H1 (cell line): ENCODE measurements at regions not wholly inside any gene's neighbourhood (a gene's known extent, or its start where the extent isn't known, plus 50 kb on each side); places are given as distances from the start of the nearest gene placed in this dataset.

ENCODE experiments used
- CTCF ChIA-PET: fragments of 300-600 bp; sonication (Branson Sonifier 250); formaldehyde crosslinking; loops from one replicate; lab custom pipeline; 2021; ENCODE audit not compliant: partially characterized antibody; lab: Charles Lee
- POLR2A ChIA-PET: fragments of 300-600 bp; sonication (Branson Sonifier 250); formaldehyde crosslinking; loops from one replicate; lab custom pipeline; 2021; ENCODE audit warnings: inconsistent platforms; ENCODE audit not compliant: partially characterized antibody; lab: Charles Lee
- DNase-seq, 2 experiments: peaks; one replicate each; pipeline versions ENCODE4 v3.0.0 to v3.0.0-alpha.2; 2010 to 2022; ENCODE audit warnings: low spot score in 2 of 2, low read depth in 1 of 2, mixed read lengths in 1 of 2
- FAIRE-seq: peaks from 2 replicates; lab custom pipeline; 2011; peaks lifted over from hg19 to GRCh38; lab: Jason Lieb, UNC
- H2AFZ ChIP-seq: 2 replicates; pipeline ENCODE4 v1.8.1; 2012; ENCODE audit warnings: low read length, inconsistent platforms
- H2AK5ac ChIP-seq: 2 replicates; pipeline ENCODE4 v1.6.1; 2013; ENCODE audit warnings: low read depth, low read length
- H2BK120ac ChIP-seq: replicated peaks from 2 replicates; pipeline ENCODE3; 2013; ENCODE audit warnings: low read depth, low read length, inconsistent platforms
- H2BK12ac ChIP-seq: 2 replicates; pipeline ENCODE4 v1.6.1; 2013; ENCODE audit warnings: low read depth, low read length
- H2BK15ac ChIP-seq: 2 replicates; pipeline ENCODE4 v1.6.1; 2013; ENCODE audit warnings: low read length
- H2BK20ac ChIP-seq: 2 replicates; pipeline ENCODE4 v1.6.1; 2013; ENCODE audit warnings: low read length
- H2BK5ac ChIP-seq: 2 replicates; pipeline ENCODE4 v1.6.1; 2013; ENCODE audit warnings: low read depth, low read length
- H3K14ac ChIP-seq: 2 replicates; pipeline ENCODE4 v1.6.1; 2013; ENCODE audit warnings: inconsistent platforms; ENCODE audit not compliant: insufficient read length
- H3K18ac ChIP-seq: 2 replicates; pipeline ENCODE4 v1.6.1; 2013; ENCODE audit warnings: low read length; ENCODE audit errors: extremely low read depth
- H3K23ac ChIP-seq: 2 replicates; pipeline ENCODE4 v1.6.1; 2013; ENCODE audit warnings: inconsistent platforms; ENCODE audit not compliant: insufficient read length
- H3K23me2 ChIP-seq: 2 replicates; pipeline ENCODE4 v1.6.1; 2013; ENCODE audit warnings: low read depth, low read length
- H3K27ac ChIP-seq: 2 replicates; pipeline ENCODE4 v1.6.1; 2011; ENCODE audit warnings: low read depth, low read length, inconsistent platforms
- H3K27me3 ChIP-seq, 4 experiments: replicated peaks in 1 of 4; 1 replicate in 1 of 4; 2 replicates in 3 of 4; pipeline versions ENCODE4 v1.6.1 to v1.8.1; 2011 to 2013; ENCODE audit warnings: low read length in 3 of 4, mild to moderate bottlenecking in 3 of 4, inconsistent platforms in 2 of 4, mixed read lengths in 2 of 4, moderate library complexity in 1 of 4; ENCODE audit not compliant: control insufficient read depth in 3 of 4, insufficient read depth in 3 of 4; ENCODE audit errors: extremely low read depth in 1 of 4
- H3K36me3 ChIP-seq, 4 experiments: 2 replicates each; pipeline versions ENCODE4 v1.6.1 to v1.8.1; 2011 to 2013; ENCODE audit warnings: mild to moderate bottlenecking in 4 of 4, low read length in 3 of 4, moderate library complexity in 2 of 4, control low read depth in 1 of 4, inconsistent platforms in 1 of 4; ENCODE audit not compliant: insufficient read depth in 4 of 4, control insufficient read depth in 2 of 4
- H3K4ac ChIP-seq: replicated peaks from 2 replicates; pipeline ENCODE3; 2013; ENCODE audit warnings: low read length, low read depth, mixed read lengths, inconsistent platforms; ENCODE audit not compliant: insufficient read length
- H3K4me1 ChIP-seq, 4 experiments: replicated peaks in 1 of 4; 1 replicate in 1 of 4; 2 replicates in 3 of 4; pipeline versions ENCODE4 v1.6.1 to v1.8.1; 2011 to 2013; ENCODE audit warnings: low read length in 3 of 4, inconsistent platforms in 2 of 4, mixed read lengths in 1 of 4; ENCODE audit not compliant: insufficient read depth in 4 of 4, control insufficient read depth in 3 of 4
- H3K4me2 ChIP-seq, 2 experiments: 2 replicates each; pipeline versions ENCODE4 v1.6.1 to v1.8.1; 2011 to 2013; ENCODE audit warnings: low read depth in 2 of 2, low read length in 2 of 2, control low read depth in 1 of 2, inconsistent platforms in 1 of 2, mild to moderate bottlenecking in 1 of 2; ENCODE audit not compliant: insufficient read depth in 1 of 2
- H3K4me3 ChIP-seq, 4 experiments: fragments of 200-600, 300-600 bp in 1 of 4; sonication (generic), shearing (Covaris generic), sonication (Bioruptor Twin) in 1 of 4; 2 replicates each; pipeline versions ENCODE4 v1.5.1 to v1.8.1; 2011 to 2016; ENCODE audit warnings: low read length in 4 of 4, low read depth in 3 of 4, control low read depth in 2 of 4, inconsistent platforms in 2 of 4, mild to moderate bottlenecking in 2 of 4, mixed read lengths in 1 of 4, moderate library complexity in 1 of 4; ENCODE audit not compliant: insufficient read depth in 2 of 4; ENCODE audit errors: extremely low read depth in 1 of 4
- H3K56ac ChIP-seq: replicated peaks from 2 replicates; pipeline ENCODE3; 2013; ENCODE audit warnings: low read depth, mild to moderate bottlenecking, mixed read lengths, low read length, inconsistent platforms; ENCODE audit not compliant: insufficient read length
- H3K79me1 ChIP-seq: 2 replicates; pipeline ENCODE4 v1.6.1; 2013; ENCODE audit warnings: low read depth, low read length, control low read depth
- H3K79me2 ChIP-seq, 2 experiments: 2 replicates each; pipeline versions ENCODE4 v1.6.1 to v1.8.1; 2012 to 2013; ENCODE audit warnings: low read length in 2 of 2, mild to moderate bottlenecking in 2 of 2, inconsistent platforms in 1 of 2; ENCODE audit not compliant: insufficient read depth in 2 of 2, control insufficient read depth in 1 of 2
- H3K9ac ChIP-seq, 4 experiments: replicated peaks in 1 of 4; 1 replicate in 1 of 4; 2 replicates in 3 of 4; pipeline versions ENCODE4 v1.6.1 to v1.8.1; 2011 to 2013; ENCODE audit warnings: low read depth in 3 of 4, low read length in 3 of 4, control low read depth in 2 of 4, mild to moderate bottlenecking in 2 of 4, moderate library complexity in 2 of 4, inconsistent platforms in 1 of 4; ENCODE audit errors: extremely low read depth in 1 of 4
- H3K9me3 ChIP-seq, 2 experiments: 2 replicates each; pipeline versions ENCODE4 v1.6.1 to v1.8.1; 2012 to 2013; ENCODE audit warnings: mild to moderate bottlenecking in 2 of 2, moderate library complexity in 2 of 2, control low read depth in 1 of 2, inconsistent platforms in 1 of 2, low read depth in 1 of 2, low read length in 1 of 2, mixed read lengths in 1 of 2; ENCODE audit not compliant: insufficient read depth in 2 of 2
- H4K20me1 ChIP-seq, 2 experiments: replicated peaks in 1 of 2; 2 replicates each; pipeline versions ENCODE3 to v1.8.1; 2011 to 2013; ENCODE audit warnings: inconsistent platforms in 2 of 2, low read length in 2 of 2, mild to moderate bottlenecking in 1 of 2; ENCODE audit not compliant: insufficient read depth in 2 of 2, control insufficient read depth in 1 of 2
- H4K5ac ChIP-seq: 2 replicates; pipeline ENCODE4 v1.6.1; 2013; ENCODE audit warnings: low read length, low read depth, mixed read lengths, inconsistent platforms; ENCODE audit not compliant: insufficient read length
- H4K8ac ChIP-seq: 2 replicates; pipeline ENCODE4 v1.8.0; 2013; ENCODE audit warnings: mild to moderate bottlenecking, moderate library complexity, low read length, inconsistent platforms; ENCODE audit not compliant: insufficient read depth; ENCODE audit errors: extremely low read depth
- H4K91ac ChIP-seq: replicated peaks from 2 replicates; pipeline ENCODE3; 2013; ENCODE audit warnings: low read length, mixed read lengths, inconsistent platforms; ENCODE audit not compliant: insufficient read length
- ATF2 ChIP-seq: IDR thresholded peaks from 2 replicates; pipeline ENCODE4 v1.6.1; 2012; ENCODE audit warnings: low read length, inconsistent platforms
- CEBPB ChIP-seq: IDR thresholded peaks from 2 replicates; pipeline ENCODE4 v1.6.1; 2012; ENCODE audit warnings: low read depth, low read length
- KDM1A ChIP-seq: fragments of 200-600, 300-600 bp; sonication (generic); IDR thresholded peaks from 2 replicates; pipeline ENCODE4 v1.7.1; 2016; ENCODE audit warnings: mild to moderate bottlenecking, low read length, borderline replicate concordance
- MAFK ChIP-seq: IDR thresholded peaks from 2 replicates; pipeline ENCODE4 v1.6.1; 2012; ENCODE audit warnings: low read depth, mild to moderate bottlenecking, improper control_type of control experiment, low read length
- POLR2A ChIP-seq, 2 experiments: IDR thresholded peaks; 1 replicate in 1 of 2; 2 replicates in 1 of 2; pipeline ENCODE4 v1.6.1; 2011; ENCODE audit warnings: low read depth in 2 of 2, low read length in 2 of 2, mild to moderate bottlenecking in 2 of 2; ENCODE audit errors: control extremely low read depth in 1 of 2
- POLR2AphosphoS5 ChIP-seq: IDR thresholded peaks from 2 replicates; pipeline ENCODE4 v1.6.1; 2011; ENCODE audit warnings: low read depth, low read length
- RFX5 ChIP-seq: IDR thresholded peaks from 2 replicates; pipeline ENCODE4 v1.6.1; 2011; ENCODE audit warnings: low read depth, low read length, improper control_type of control experiment, borderline replicate concordance
- SAP30 ChIP-seq: fragments of 300-600 bp; sonication (generic); IDR thresholded peaks from 2 replicates; pipeline ENCODE4 v1.7.1; 2012; ENCODE audit warnings: low read length, moderate library complexity, mild to moderate bottlenecking, inconsistent platforms; ENCODE audit not compliant: insufficient read depth, insufficient replicate concordance
- SIN3A ChIP-seq, 2 experiments: IDR thresholded peaks in 1 of 2; conservative IDR thresholded peaks in 1 of 2; 2 replicates each; pipeline ENCODE4 v1.6.1; 2011 to 2012; ENCODE audit warnings: low read length in 2 of 2, improper control_type of control experiment in 1 of 2, low read depth in 1 of 2, mild to moderate bottlenecking in 1 of 2
- SP4 ChIP-seq: IDR thresholded peaks from 2 replicates; pipeline ENCODE4 v1.6.1; 2012; ENCODE audit warnings: low read length, inconsistent platforms
- SRF ChIP-seq: IDR thresholded peaks from 2 replicates; pipeline ENCODE4 v1.6.1; 2011; ENCODE audit warnings: mild to moderate bottlenecking, low read depth, low read length, moderate library complexity
- TAF1 ChIP-seq: IDR thresholded peaks from 2 replicates; pipeline ENCODE4 v1.6.1; 2011; ENCODE audit warnings: mild to moderate bottlenecking, low read depth, low read length
- WGBS, 2 experiments: shearing (Covaris generic) in 1 of 2; methylation state at CpG; one replicate each; pipeline versions ENCODE4 v1.1.6 to v1.1.7; 2013 to 2015; ENCODE audit warnings: low lambda C conversion rate in 2 of 2, mixed read lengths in 2 of 2, inconsistent platforms in 1 of 2, low coverage in 1 of 2, missing lambda C conversion rate in 1 of 2; ENCODE audit not compliant: insufficient replicate concordance in 2 of 2, insufficient coverage in 1 of 2, insufficient read length in 1 of 2; ENCODE audit errors: extremely low coverage in 1 of 2, missing lambda C conversion rate in 1 of 2; 5-methylcytosine and 5-hydroxymethylcytosine counted together

GRCh38 chr4:53747401-53747800 is 156.1 kb upstream of the LNX1 start:
- no peaks in the 10 kb centered on the region for H3K23me2 ChIP-seq
- no peaks in the 10 kb centered on the region for H4K20me1 ChIP-seq
- H3K18ac ChIP-seq = no peak overlapping the region
- no peak overlapping the region for H2BK120ac ChIP-seq
- POLR2A ChIA-PET = no interaction called here
- no peak overlapping the region for H3K4me2 ChIP-seq
- H3K36me3 ChIP-seq = no peaks in the 10 kb centered on the region
- no peak overlapping the region for H3K27ac ChIP-seq
- CTCF ChIA-PET = interaction anchor here (1.0 kb wide), 1 partner anchor 487 kb away, joined by 8 read pairs; no protein-coding TSS in a partner anchor
- no peak for FAIRE-seq
- 89% methylated on average over 5 of the region's 5 CpGs; no CpG with 5 or more reads in 1 of the 2 experiments for WGBS, 2 experiments
- H2BK15ac ChIP-seq = no peak overlapping the region
- H3K9ac ChIP-seq = no peak overlapping the region
- H4K8ac ChIP-seq = no peak overlapping the region
- H2AFZ ChIP-seq = 0 out of 2 replicates have a peak overlapping the region, but pooled peaks have one; percentile 33
- no peaks in the 10 kb centered on the region for H3K79me1 ChIP-seq
- H3K4me3 ChIP-seq = no peak overlapping the region
- H2AK5ac ChIP-seq = no peak overlapping the region
- no peaks in the 10 kb centered on the region for H3K27me3 ChIP-seq
- H3K4ac ChIP-seq = no peak overlapping the region
- H2BK20ac ChIP-seq = no peak overlapping the region
- no peak for DNase-seq
- no peak overlapping the region for H4K5ac ChIP-seq
- H3K9me3 ChIP-seq = no peaks in the 10 kb centered on the region
- H2BK5ac ChIP-seq = no peak overlapping the region
- H3K23ac ChIP-seq = no peak overlapping the region
- H4K91ac ChIP-seq = no peak overlapping the region
- H2BK12ac ChIP-seq = no peak overlapping the region
- peaks cover 0 to 2% (median 0%) of the 10 kb centered on the region in 4 experiments; a peak in 1 of 7 replicates for H3K4me1 ChIP-seq
- no peaks in the 10 kb centered on the region for H3K79me2 ChIP-seq
- TF ChIP-seq MAFK = no peak
- TF ChIP-seq SAP30 = no peak
- no peak for TF ChIP-seq SIN3A (conservative IDR thresholded peaks at IDR 0.05 in 1 of 2, IDR thresholded peaks at IDR 0.05 in 1 of 2; ENCODE audit: low read depth in 1 of 2, low read length in 2 of 2)
- TF ChIP-seq SP4 = no peak
- no peak for TF ChIP-seq KDM1A
- no peak for TF ChIP-seq CEBPB
- no peak for TF ChIP-seq RFX5
- TF ChIP-seq SRF = no peak
- TF ChIP-seq TAF1 = no peak
- no peak for TF ChIP-seq POLR2A (IDR thresholded peaks at IDR 0.05; ENCODE audit: control extremely low read depth in 1 of 2, low read depth in 2 of 2, low read length in 2 of 2)
- no peak for TF ChIP-seq POLR2AphosphoS5
- no peak for TF ChIP-seq ATF2
- no peak overlapping the region for H3K56ac ChIP-seq
- H3K14ac ChIP-seq = no peak overlapping the region
